ENCODE measurements at regions not wholly inside any gene's neighbourhood (a gene's known extent, or its start where the extent isn't known, plus 50 kb on each side); places are given as distances from the start of the nearest gene placed in this dataset.

DNA sequence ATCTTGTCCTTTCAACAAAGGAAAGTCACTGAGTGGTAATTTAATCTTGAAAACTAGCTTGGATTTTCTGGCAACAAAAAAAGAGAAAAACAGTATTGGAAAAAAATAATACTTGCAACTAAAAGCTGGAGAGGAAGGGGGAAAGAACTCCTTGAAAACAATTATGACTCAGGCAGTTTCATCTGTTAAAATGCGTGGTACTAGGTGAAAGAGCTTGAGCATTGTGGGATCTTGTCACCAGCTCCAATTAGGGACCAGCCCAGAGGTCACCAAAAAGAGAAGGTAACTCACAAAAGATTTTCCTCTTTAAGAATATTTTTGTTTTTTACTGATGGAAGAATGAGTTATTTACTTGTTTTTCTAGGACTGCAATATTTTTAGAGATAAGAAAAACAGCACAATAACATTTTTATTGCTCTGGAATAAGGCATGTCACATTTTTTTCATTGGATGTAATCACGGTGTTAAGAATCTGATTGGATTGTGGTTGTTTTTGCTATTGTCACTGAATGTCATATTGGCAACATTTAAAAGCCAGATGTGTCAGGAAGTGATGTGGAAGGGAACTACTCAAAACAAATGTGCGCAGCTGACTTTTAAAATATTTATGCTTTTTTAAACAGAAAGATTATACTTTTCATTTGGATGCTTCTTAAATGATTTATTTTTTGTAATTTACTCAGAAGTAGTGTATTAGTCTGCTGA, 78.5 kb upstream of the ADAMTS5 start:
- H2AFZ ChIP-seq (ENCODE audit: low read length): no peak overlapping the region
- no peaks in the 10 kb centered on the region for H3K36me3 ChIP-seq (ENCODE audit: insufficient read depth, low read length)
- no peaks in the 10 kb centered on the region for H4K20me1 ChIP-seq (ENCODE audit: insufficient read depth, low read length)
- peaks cover 4% of the 10 kb centered on the region for H3K4me1 ChIP-seq (ENCODE audit: insufficient read depth, low read length)
- no peak overlapping the region for H3K27ac ChIP-seq (ENCODE audit: low read depth, low read length)
- H3K79me2 ChIP-seq (ENCODE audit: insufficient read depth, low read length): no peaks in the 10 kb centered on the region
- H3K9me3 ChIP-seq (ENCODE audit: low read depth, low read length): no peaks in the 10 kb centered on the region
- no peak overlapping the region for H3K4me2 ChIP-seq (ENCODE audit: insufficient read depth, low read length)
- H3K27me3 ChIP-seq (ENCODE audit: insufficient read depth, low read length): no peaks in the 10 kb centered on the region
- DNase-seq (ENCODE audit: insufficient read length, low spot score, missing footprints): no peak
- TF ChIP-seq CTCF (IDR thresholded peaks at IDR 0.05; ENCODE audit: extremely low read depth, low read depth, low read length): no peak
- no peak overlapping the region for H3K4me3 ChIP-seq (ENCODE audit: insufficient read depth, low read length)

DNA sequence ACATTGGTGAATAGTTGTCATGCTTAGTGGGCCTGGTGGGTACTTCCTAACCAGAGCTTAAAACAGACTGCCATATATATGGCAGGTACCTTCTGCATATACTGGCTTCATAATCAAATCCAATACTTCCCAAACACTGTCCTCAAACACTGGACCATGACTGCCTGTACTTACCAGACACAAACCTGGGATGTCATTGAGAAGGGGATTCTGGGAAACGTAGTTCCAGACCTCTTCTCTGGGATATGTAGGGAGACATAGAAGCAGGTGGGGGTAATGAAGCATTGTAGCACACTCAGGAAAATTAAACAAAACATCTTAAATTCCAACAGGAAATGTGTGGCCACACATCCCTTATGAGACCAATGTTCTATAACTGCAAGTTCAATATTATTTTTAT, 76.5 kb upstream of the ADAMTS5 start:
- DNase-seq (ENCODE audit: insufficient read length, low spot score, missing footprints): no peak
- Histone ChIP-seq H3K27ac (ENCODE audit: low read depth, low read length) (no peak overlapping the region), H3K4me3 (ENCODE audit: insufficient read depth, low read length) (no peak overlapping the region), H3K4me1 (ENCODE audit: insufficient read depth, low read length) (peaks cover 4% of the 10 kb centered on the region), H3K79me2 (ENCODE audit: insufficient read depth, low read length) (no peaks in the 10 kb centered on the region), H3K36me3 (ENCODE audit: insufficient read depth, low read length) (no peaks in the 10 kb centered on the region), H3K27me3 (ENCODE audit: insufficient read depth, low read length) (no peaks in the 10 kb centered on the region), H4K20me1 (ENCODE audit: insufficient read depth, low read length) (no peaks in the 10 kb centered on the region), H3K4me2 (ENCODE audit: insufficient read depth, low read length) (no peak overlapping the region), H3K9me3 (ENCODE audit: low read depth, low read length) (no peaks in the 10 kb centered on the region), H2AFZ (ENCODE audit: low read length) (no peak overlapping the region)
- TF ChIP-seq CTCF (IDR thresholded peaks at IDR 0.05; ENCODE audit: extremely low read depth, low read depth, low read length): no peak

DNA sequence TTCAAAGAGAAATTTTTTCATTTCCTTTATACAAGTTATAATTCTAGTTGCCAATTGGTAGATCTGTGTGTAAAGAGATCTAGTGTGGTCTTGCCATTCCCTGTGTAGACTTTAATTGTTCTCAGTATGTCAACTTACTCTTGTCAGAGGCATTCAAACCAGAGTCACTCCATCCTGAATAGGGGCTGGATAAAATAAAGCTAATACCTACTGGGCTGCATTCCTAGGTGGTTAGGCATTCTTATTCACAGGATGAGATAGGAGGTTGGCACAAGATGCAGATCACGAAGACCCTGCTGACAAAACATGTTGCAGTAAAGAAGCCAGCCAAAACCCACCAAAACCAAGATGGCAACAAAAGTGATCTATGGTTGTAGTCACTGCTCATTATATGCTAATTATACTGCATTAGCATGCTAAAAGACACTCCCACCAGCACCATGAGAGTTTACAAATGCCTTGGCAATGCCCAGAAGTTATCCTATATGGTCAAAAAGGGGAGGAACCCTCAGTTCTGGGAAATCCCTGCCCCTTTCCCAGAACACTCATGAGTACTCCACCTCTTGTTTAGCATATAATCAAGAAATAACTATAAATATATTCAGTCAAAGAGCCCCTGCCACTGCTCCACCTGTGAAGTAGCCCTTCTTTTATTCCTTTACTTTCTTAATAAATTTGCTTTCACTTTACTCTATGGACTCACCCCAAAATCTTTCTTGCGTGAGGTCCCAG, 74.0 kb upstream of the ADAMTS5 start:
- Histone ChIP-seq H4K20me1 (ENCODE audit: insufficient read depth, low read length) (no peaks in the 10 kb centered on the region), H3K79me2 (ENCODE audit: insufficient read depth, low read length) (no peaks in the 10 kb centered on the region), H3K9me3 (ENCODE audit: low read depth, low read length) (no peaks in the 10 kb centered on the region), H3K36me3 (ENCODE audit: insufficient read depth, low read length) (no peaks in the 10 kb centered on the region), H3K4me2 (ENCODE audit: insufficient read depth, low read length) (no peak overlapping the region), H3K4me3 (ENCODE audit: insufficient read depth, low read length) (no peak overlapping the region), H2AFZ (ENCODE audit: low read length) (no peak overlapping the region), H3K27ac (ENCODE audit: low read depth, low read length) (no peak overlapping the region), H3K27me3 (ENCODE audit: insufficient read depth, low read length) (no peaks in the 10 kb centered on the region), H3K4me1 (ENCODE audit: insufficient read depth, low read length) (no peaks in the 10 kb centered on the region)
- DNase-seq (ENCODE audit: insufficient read length, low spot score, missing footprints): no peak
- no peak for TF ChIP-seq CTCF (IDR thresholded peaks at IDR 0.05; ENCODE audit: extremely low read depth, low read depth, low read length)

GRCh38 chr21:27036736-27037301, 69.9 kb upstream of the ADAMTS5 start:
- Histone ChIP-seq H3K4me3 (ENCODE audit: insufficient read depth, low read length) (no peak overlapping the region), H3K9me3 (ENCODE audit: low read depth, low read length) (no peaks in the 10 kb centered on the region), H3K27ac (ENCODE audit: low read depth, low read length) (no peak overlapping the region), H2AFZ (ENCODE audit: low read length) (no peak overlapping the region), H3K4me2 (ENCODE audit: insufficient read depth, low read length) (no peak overlapping the region), H3K4me1 (ENCODE audit: insufficient read depth, low read length) (no peaks in the 10 kb centered on the region), H3K27me3 (ENCODE audit: insufficient read depth, low read length) (no peaks in the 10 kb centered on the region), H3K79me2 (ENCODE audit: insufficient read depth, low read length) (no peaks in the 10 kb centered on the region), H3K36me3 (ENCODE audit: insufficient read depth, low read length) (no peaks in the 10 kb centered on the region), H4K20me1 (ENCODE audit: insufficient read depth, low read length) (no peaks in the 10 kb centered on the region)
- DNase-seq (ENCODE audit: insufficient read length, low spot score, missing footprints): no peak
- no peak for TF ChIP-seq CTCF (IDR thresholded peaks at IDR 0.05; ENCODE audit: extremely low read depth, low read depth, low read length)

Data from osteoblast (primary cell).